GM12878 (cell line): ENCODE measurements at regions not wholly inside any gene's neighbourhood (a gene's known extent, or its start where the extent isn't known, plus 50 kb on each side); places are given as distances from the start of the nearest gene placed in this dataset.

Experiments used
- ATAC-seq: fragments of 200-7000 bp; cut with Tn5 transposase; 3 replicates; pipeline ENCODE4 v1.9.1; 2020; ENCODE audit warnings: mild to moderate bottlenecking, moderate library complexity
- BruUV-seq: library from RNA; stranded (reverse); fragments of 400-500 nt; replicated peaks from 2 replicates; lab custom pipeline; 2021; lab: Mats Ljungman, UMichigan
- CTCF ChIA-PET: fragments of 300-600 bp; sonication (Branson Sonifier 250); formaldehyde crosslinking; extraction: SDS; loops from one replicate; lab custom pipeline; 2021; ENCODE audit warnings: inconsistent platforms; lab: Yijun Ruan, JAX
- POLR2A ChIA-PET: fragments of 350-600 bp; formaldehyde crosslinking; extraction: SDS; loops from one replicate; lab custom pipeline; 2021; ENCODE audit warnings: inconsistent platforms; lab: Charles Lee
- RAD21 ChIA-PET: fragments of 300-600 bp; sonication (Branson Sonifier 250); formaldehyde crosslinking; loops from one replicate; lab custom pipeline; 2023; ENCODE audit warnings: antibody characterized with exemption; ENCODE audit not compliant: unreplicated experiment; lab: Charles Lee
- SMC1A ChIA-PET: fragments of 300-600 bp; sonication (Branson Sonifier 250); formaldehyde crosslinking; loops from one replicate; lab custom pipeline; 2023; ENCODE audit not compliant: unreplicated experiment, uncharacterized antibody; lab: Charles Lee
- DNase-seq: peaks from one replicate; pipeline ENCODE4 v3.0.0-alpha.2; 2011; ENCODE audit warnings: low read depth, low spot score
- FAIRE-seq: peaks from 3 replicates; lab custom pipeline; 2011; peaks lifted over from hg19 to GRCh38; lab: Jason Lieb, UNC
- H2AFZ ChIP-seq: 2 replicates; pipeline ENCODE4 v1.6.0; 2011; ENCODE audit warnings: low read depth, low read length, control low read depth; ENCODE audit not compliant: control insufficient read depth
- H3K27ac ChIP-seq: 2 replicates; pipeline ENCODE4 v1.5.1; 2011; ENCODE audit warnings: control low read depth; ENCODE audit not compliant: control insufficient read depth, insufficient read depth
- H3K27me3 ChIP-seq, 2 experiments: replicated peaks in 1 of 2; 2 replicates each; pipeline versions ENCODE4 v1.6.0 to v1.6.1; 2011; ENCODE audit warnings: low read length in 1 of 2; ENCODE audit not compliant: control insufficient read depth in 2 of 2, insufficient read depth in 2 of 2
- H3K36me3 ChIP-seq, 2 experiments: 2 replicates each; pipeline ENCODE4 v1.5.1; 2011; ENCODE audit warnings: low read length in 1 of 2; ENCODE audit not compliant: control insufficient read depth in 2 of 2, insufficient read depth in 2 of 2
- H3K4me1 ChIP-seq: 2 replicates; pipeline ENCODE4 v1.6.1; 2011; ENCODE audit warnings: mild to moderate bottlenecking, low read length, moderate library complexity, mixed read lengths; ENCODE audit not compliant: control insufficient read depth, insufficient read depth
- H3K4me2 ChIP-seq: 2 replicates; pipeline ENCODE4 v1.6.0; 2011; ENCODE audit warnings: control low read depth; ENCODE audit not compliant: control insufficient read depth, insufficient read depth
- H3K4me3 ChIP-seq: fragments of 200-600 bp; sonication (generic); 2 replicates; pipeline ENCODE4 v1.5.1; 2016
- H3K79me2 ChIP-seq: 2 replicates; pipeline ENCODE4 v1.6.0; 2011; ENCODE audit warnings: low read length; ENCODE audit not compliant: control insufficient read depth, insufficient read depth
- H3K9ac ChIP-seq: 2 replicates; pipeline ENCODE4 v1.8.0; 2011; ENCODE audit warnings: low read length, control low read depth, mixed read lengths; ENCODE audit not compliant: control insufficient read depth, insufficient read depth
- H3K9me3 ChIP-seq: replicated peaks from 3 replicates; pipeline ENCODE4 v1.5.1; 2011; ENCODE audit warnings: mild to moderate bottlenecking, low read length; ENCODE audit not compliant: control insufficient read depth, insufficient read depth
- H4K20me1 ChIP-seq: 2 replicates; pipeline ENCODE4 v1.6.0; 2011; ENCODE audit not compliant: control insufficient read depth, insufficient read depth
- BHLHE40 ChIP-seq, 2 experiments: fragments of 450-650 bp in 1 of 2; IDR thresholded peaks; 2 replicates each; pipeline ENCODE4 v1.6.1; 2011 to 2017; ENCODE audit warnings: low read depth in 2 of 2, borderline replicate concordance in 1 of 2, improper control_type of control experiment in 1 of 2, low read length in 1 of 2, mild to moderate bottlenecking in 1 of 2
- CBX5 ChIP-seq: sonication (generic); IDR thresholded peaks from 2 replicates; pipeline ENCODE4 v1.6.1; 2016; ENCODE audit warnings: low read depth, moderate library complexity, mild to moderate bottlenecking, inconsistent platforms
- IKZF1 ChIP-seq: fragments of 450-650 bp; conservative IDR thresholded peaks from 2 replicates; pipeline ENCODE4 v1.6.1; 2017; ENCODE audit warnings: antibody characterized with exemption, mild to moderate bottlenecking
- NR2F1 ChIP-seq: fragments of 450-650 bp; conservative IDR thresholded peaks from 2 replicates; pipeline ENCODE4 v1.6.1; 2017; ENCODE audit warnings: mild to moderate bottlenecking
- RELB ChIP-seq: fragments of 450-650 bp; IDR thresholded peaks from 2 replicates; pipeline ENCODE4 v1.6.1; 2017; ENCODE audit warnings: low read depth, mild to moderate bottlenecking, moderate library complexity
- WGBS: methylation state at CpG from one replicate; pipeline ENCODE4 v1.1.6; 2016; ENCODE audit warnings: low lambda C conversion rate; ENCODE audit not compliant: insufficient replicate concordance, insufficient coverage; ENCODE audit errors: missing lambda C conversion rate; 5-methylcytosine and 5-hydroxymethylcytosine counted together
- in situ Hi-C: fragments of 300-500 bp; cut with MboI; formaldehyde crosslinking; loops from 9 replicates; pipeline ENCODE4 v1.14.3; 2018; ENCODE audit warnings: mixed read lengths
- intact Hi-C: fragments of 100-400 bp; cut with micrococcal nuclease; formaldehyde crosslinking; loops from one replicate; pipeline ENCODE4 v1.14.2; 2022; ENCODE audit not compliant: unreplicated experiment

DNA sequence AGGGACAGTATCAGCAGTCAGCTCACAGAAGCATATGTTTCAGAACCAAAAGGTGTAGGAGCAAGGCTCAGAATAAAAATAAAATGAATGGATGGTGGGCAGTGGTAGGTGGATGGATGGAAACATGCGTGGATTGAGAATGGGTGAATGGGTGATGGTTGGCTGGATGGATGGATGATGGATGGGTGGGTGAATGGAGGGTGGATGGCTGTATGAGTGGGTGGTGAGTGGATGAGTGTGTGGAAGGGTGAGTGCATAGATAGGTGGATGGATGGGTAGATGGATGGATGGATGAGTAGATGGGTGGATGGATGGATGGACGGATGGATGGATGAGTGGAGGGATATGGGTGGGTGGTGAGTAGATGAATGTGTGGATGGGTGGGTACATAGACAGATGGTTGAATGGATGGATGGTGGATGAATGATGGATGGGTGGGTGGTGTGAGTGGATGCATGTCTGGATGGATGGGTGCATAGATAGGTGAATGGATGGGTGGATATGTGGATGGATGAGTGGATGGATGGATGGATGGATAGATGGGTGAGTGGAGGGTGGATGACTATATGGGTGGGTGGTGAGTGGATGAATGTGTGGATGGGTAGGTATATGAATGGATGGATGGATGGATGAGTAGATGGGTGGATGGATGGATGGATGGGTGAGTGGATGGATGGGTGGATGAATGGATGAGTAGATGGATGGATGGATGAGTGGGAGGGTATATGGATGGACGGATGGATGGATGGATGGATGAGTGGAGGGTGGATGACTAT, 164.2 kb downstream of the C9orf50 start:
- POLR2A ChIA-PET: no interaction called here

More for the DNA sequence above, 164.2 kb downstream of the C9orf50 start:
- ATAC-seq: no peak
- in situ Hi-C loops: no loop called here
- no peaks in the 10 kb centered on the region for H3K9me3 ChIP-seq
- FAIRE-seq: no peak
- no TSS peak for BruUV-seq
- RAD21 ChIA-PET: no interaction called here
- H3K27ac ChIP-seq: no peak overlapping the region
- H3K27me3 ChIP-seq: no peaks in the 10 kb centered on the region
- no peaks in the 10 kb centered on the region for H3K79me2 ChIP-seq
- H3K4me3 ChIP-seq: no peak overlapping the region
- TF ChIP-seq CBX5 (no peak), RELB (no peak), NR2F1 (no peak), BHLHE40 (IDR thresholded peaks at IDR 0.05; ENCODE audit: borderline replicate concordance in 1 of 2, low read depth in 2 of 2, low read length in 1 of 2) (no peak), IKZF1 (no peak)
- SMC1A ChIA-PET: no interaction called here
- no peak for DNase-seq
- WGBS: 0% methylated on average over 3 of the region's 3 CpGs
- no peak overlapping the region for H3K4me2 ChIP-seq
- H4K20me1 ChIP-seq: no peaks in the 10 kb centered on the region
- peaks cover 26% of the 10 kb centered on the region for H3K4me1 ChIP-seq
- intact Hi-C loops: no loop called here
- H3K9ac ChIP-seq: no peak overlapping the region
- no peaks in the 10 kb centered on the region for H3K36me3 ChIP-seq
- no peak overlapping the region for H2AFZ ChIP-seq
- CTCF ChIA-PET: no interaction called here
